ENCODE measurements at regions not wholly inside any gene's neighbourhood (a gene's known extent, or its start where the extent isn't known, plus 50 kb on each side); places are given as distances from the start of the nearest gene placed in this dataset.

DNA sequence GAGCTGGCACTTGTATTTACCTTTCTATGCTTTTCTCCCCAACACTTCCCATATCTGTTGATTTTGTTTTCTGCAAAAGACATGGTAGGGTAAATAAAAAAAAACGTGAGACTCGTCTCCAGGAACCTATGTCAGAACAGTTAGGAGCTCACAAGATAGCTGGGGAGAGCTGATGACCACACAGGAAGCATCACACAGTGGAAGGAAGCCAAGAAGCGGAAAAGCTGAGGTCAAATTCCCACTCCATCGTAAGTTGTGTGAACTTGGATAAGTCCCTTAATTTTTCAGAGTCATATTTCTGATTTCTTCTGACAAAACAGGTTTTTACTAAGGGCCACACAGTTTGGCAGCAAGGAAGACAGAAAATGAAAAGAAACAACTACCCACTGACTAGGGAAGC is 199.6 kb downstream of the KLF5 start:
- Histone ChIP-seq H2AFZ (no peak overlapping the region), H3K27ac (no peak overlapping the region), H3K79me2 (no peaks in the 10 kb centered on the region), H3K4me2 (ENCODE audit: low read length) (no peak overlapping the region), H3K9me3 (ENCODE audit: control insufficient read depth, low read length) (no peaks in the 10 kb centered on the region), H3K36me3 (ENCODE audit: control insufficient read depth, insufficient read depth, low read length) (no peaks in the 10 kb centered on the region), H3K4me3 (ENCODE audit: low read depth, low read length) (no peak overlapping the region), H3K27me3 (ENCODE audit: control insufficient read depth, insufficient read depth, low read length) (no peaks in the 10 kb centered on the region), H3K9ac (no peak overlapping the region), H3K4me1 (no peaks in the 10 kb centered on the region)
- TF ChIP-seq, protein P1, sequence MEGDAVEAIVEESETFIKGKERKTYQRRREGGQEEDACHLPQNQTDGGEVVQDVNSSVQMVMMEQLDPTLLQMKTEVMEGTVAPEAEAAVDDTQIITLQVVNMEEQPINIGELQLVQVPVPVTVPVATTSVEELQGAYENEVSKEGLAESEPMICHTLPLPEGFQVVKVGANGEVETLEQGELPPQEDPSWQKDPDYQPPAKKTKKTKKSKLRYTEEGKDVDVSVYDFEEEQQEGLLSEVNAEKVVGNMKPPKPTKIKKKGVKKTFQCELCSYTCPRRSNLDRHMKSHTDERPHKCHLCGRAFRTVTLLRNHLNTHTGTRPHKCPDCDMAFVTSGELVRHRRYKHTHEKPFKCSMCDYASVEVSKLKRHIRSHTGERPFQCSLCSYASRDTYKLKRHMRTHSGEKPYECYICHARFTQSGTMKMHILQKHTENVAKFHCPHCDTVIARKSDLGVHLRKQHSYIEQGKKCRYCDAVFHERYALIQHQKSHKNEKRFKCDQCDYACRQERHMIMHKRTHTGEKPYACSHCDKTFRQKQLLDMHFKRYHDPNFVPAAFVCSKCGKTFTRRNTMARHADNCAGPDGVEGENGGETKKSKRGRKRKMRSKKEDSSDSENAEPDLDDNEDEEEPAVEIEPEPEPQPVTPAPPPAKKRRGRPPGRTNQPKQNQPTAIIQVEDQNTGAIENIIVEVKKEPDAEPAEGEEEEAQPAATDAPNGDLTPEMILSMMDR (IDR thresholded peaks at IDR 0.05), result no peak

DNA sequence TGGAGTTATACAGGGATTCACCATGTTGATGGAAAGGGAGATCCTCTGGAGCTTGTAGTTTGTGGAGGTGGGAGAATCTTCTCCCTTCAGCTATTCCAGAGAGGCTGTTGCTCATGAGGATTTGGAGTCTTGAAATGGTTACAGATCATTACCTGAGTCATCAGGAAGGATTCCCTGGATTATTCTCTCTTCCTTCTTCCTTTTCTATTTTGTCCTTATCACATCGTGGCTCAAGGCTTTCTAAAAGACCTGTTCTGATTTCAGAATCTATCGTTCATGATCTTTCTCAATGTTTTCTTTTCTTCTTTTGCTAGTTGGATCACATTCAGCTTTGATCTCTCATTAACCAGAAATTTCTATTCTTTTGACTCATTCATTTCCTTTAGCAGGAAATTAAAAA is 196.0 kb downstream of the KLF5 start:
- Histone ChIP-seq H3K9me3 (ENCODE audit: control insufficient read depth, low read length) (no peaks in the 10 kb centered on the region), H3K27me3 (ENCODE audit: control insufficient read depth, insufficient read depth, low read length) (no peaks in the 10 kb centered on the region), H3K27ac (no peak overlapping the region), H2AFZ (no peak overlapping the region), H3K79me2 (no peaks in the 10 kb centered on the region), H3K4me3 (ENCODE audit: low read depth, low read length) (no peak overlapping the region), H3K4me1 (no peaks in the 10 kb centered on the region), H3K4me2 (ENCODE audit: low read length) (no peak overlapping the region), H3K36me3 (ENCODE audit: control insufficient read depth, insufficient read depth, low read length) (no peaks in the 10 kb centered on the region), H3K9ac (no peak overlapping the region)
- TF ChIP-seq, protein P1 (IDR thresholded peaks at IDR 0.05), result no peak

DNA sequence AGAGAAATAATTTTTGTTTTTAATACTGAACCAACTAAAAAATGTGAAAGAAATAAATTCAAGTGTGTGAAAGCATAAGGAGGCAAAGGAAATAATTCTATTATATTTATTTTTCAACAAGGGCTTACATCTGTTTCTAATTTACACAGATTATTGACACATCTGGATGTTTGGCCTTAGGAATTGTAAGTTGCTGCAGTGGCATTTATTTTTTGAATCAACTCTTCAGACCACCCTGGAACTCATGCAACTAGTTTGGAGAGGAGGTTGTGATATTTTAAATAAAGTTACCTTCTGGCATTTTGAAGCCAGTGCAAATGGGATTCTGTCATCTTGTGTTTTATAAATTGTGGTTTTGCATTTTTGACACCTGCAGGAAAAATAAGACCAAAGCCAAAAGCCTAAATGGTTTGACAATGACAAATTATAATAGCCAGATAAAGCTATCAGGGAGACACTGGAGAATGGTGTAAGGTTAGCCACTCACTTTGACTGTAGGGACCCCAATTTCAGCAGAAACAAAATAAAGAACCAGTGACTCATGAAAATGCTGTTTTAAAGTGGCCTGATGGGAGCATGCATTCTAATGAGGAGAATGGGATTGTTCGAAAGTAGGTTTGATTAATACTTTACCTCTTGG is 192.9 kb downstream of the KLF5 start:
- TF ChIP-seq, protein P1 (IDR thresholded peaks at IDR 0.05), result no peak
- Histone ChIP-seq H3K79me2 (no peaks in the 10 kb centered on the region), H3K9me3 (ENCODE audit: control insufficient read depth, low read length) (no peaks in the 10 kb centered on the region), H3K36me3 (ENCODE audit: control insufficient read depth, insufficient read depth, low read length) (no peaks in the 10 kb centered on the region), H3K9ac (no peak overlapping the region), H3K4me3 (ENCODE audit: low read depth, low read length) (no peak overlapping the region), H2AFZ (no peak overlapping the region), H3K4me1 (no peaks in the 10 kb centered on the region), H3K27me3 (ENCODE audit: control insufficient read depth, insufficient read depth, low read length) (no peaks in the 10 kb centered on the region), H3K27ac (no peak overlapping the region), H3K4me2 (ENCODE audit: low read length) (no peak overlapping the region)

DNA sequence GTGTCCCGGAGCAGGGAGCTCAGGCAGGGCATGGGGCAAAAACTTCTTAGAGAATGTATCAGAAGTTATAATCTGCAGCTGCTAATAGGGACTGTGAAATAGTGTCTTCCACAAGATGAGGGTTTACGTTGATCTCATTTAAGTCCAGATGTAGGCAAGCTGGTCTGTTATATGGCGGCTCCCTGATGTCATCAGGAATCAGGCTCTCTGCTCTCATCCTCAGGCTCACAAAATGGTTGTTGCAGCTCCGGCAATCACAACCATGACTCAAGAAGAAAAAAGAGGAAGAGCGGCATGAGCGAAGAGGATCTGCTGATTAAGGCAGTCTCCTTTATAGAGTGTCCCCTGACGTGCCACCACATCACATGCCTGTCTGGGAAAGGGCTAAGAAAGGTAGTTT is 191.3 kb downstream of the KLF5 start:
- H3K9me3 ChIP-seq (ENCODE audit: control insufficient read depth, low read length), result no peaks in the 10 kb centered on the region
- H3K27me3 ChIP-seq (ENCODE audit: control insufficient read depth, insufficient read depth, low read length), result no peaks in the 10 kb centered on the region
- no peak overlapping the region for H3K4me3 ChIP-seq (ENCODE audit: low read depth, low read length)
- no peak overlapping the region for H3K27ac ChIP-seq
- TF ChIP-seq, protein P1 (IDR thresholded peaks at IDR 0.05), result no peak
- no peak overlapping the region for H3K4me2 ChIP-seq (ENCODE audit: low read length)
- no peaks in the 10 kb centered on the region for H3K36me3 ChIP-seq (ENCODE audit: control insufficient read depth, insufficient read depth, low read length)
- no peak overlapping the region for H3K9ac ChIP-seq
- H3K79me2 ChIP-seq, result no peaks in the 10 kb centered on the region
- no peak overlapping the region for H2AFZ ChIP-seq
- H3K4me1 ChIP-seq, result no peaks in the 10 kb centered on the region
